K562 (cell line): ENCODE measurements at regions not wholly inside any gene's neighbourhood (a gene's known extent, or its start where the extent isn't known, plus 50 kb on each side); places are given as distances from the start of the nearest gene placed in this dataset.

Experiments
- ELF1 ChIP-seq: fragments of 200-800 bp; sonication (Bioruptor generic); IDR thresholded peaks from 2 replicates; pipeline ENCODE4 v1.6.1; 2016; ENCODE audit warnings: missing genetic modification characterization, missing compliant biosample characterization
- ETV1 ChIP-seq: fragments of 450-650 bp; conservative IDR thresholded peaks from 2 replicates; pipeline ENCODE4 v1.6.1; 2016; ENCODE audit warnings: missing genetic modification characterization, control low read depth, low read depth, missing compliant biosample characterization
- MAFF ChIP-seq: IDR thresholded peaks from 2 replicates; pipeline ENCODE4 v1.6.1; 2012; ENCODE audit warnings: low read length, improper control_type of control experiment
- MYC ChIP-seq, 2 experiments: fragments of 250-450 bp in 1 of 2; sonication (Bioruptor Pico) in 1 of 2; IDR thresholded peaks; 2 replicates each; pipeline versions ENCODE4 v1.5.1 to v1.6.1; 2012 to 2021; ENCODE audit warnings: low read depth in 2 of 2, borderline replicate concordance in 1 of 2, improper control_type of control experiment in 1 of 2, low read length in 1 of 2, mild to moderate bottlenecking in 1 of 2, moderate library complexity in 1 of 2
- NR3C1 ChIP-seq: sonication (generic); formaldehyde crosslinking; IDR thresholded peaks from 2 replicates; pipeline ENCODE4 v1.8.1; 2022; ENCODE audit warnings: missing genetic modification reagents
- RAD51 ChIP-seq: fragments of 450-650 bp; IDR thresholded peaks from 2 replicates; pipeline ENCODE4 v1.7.1; 2016; ENCODE audit warnings: low read depth, mild to moderate bottlenecking, borderline replicate concordance
- RFX5 ChIP-seq: IDR thresholded peaks from 2 replicates; pipeline ENCODE4 v1.6.1; 2011; ENCODE audit warnings: low read depth, mild to moderate bottlenecking, improper control_type of control experiment, low read length
- SRF ChIP-seq, 2 experiments: fragments of 250-450, 450-650 bp in 1 of 2; sonication (Bioruptor Pico) in 1 of 2; sonication (generic) in 1 of 2; formaldehyde crosslinking; IDR thresholded peaks; 2 replicates each; pipeline versions ENCODE4 v1.5.0 to v1.5.1; 2020 to 2022; ENCODE audit warnings: mild to moderate bottlenecking in 1 of 2, missing genetic modification reagents in 1 of 2
- ZNF23 ChIP-seq: fragments of 250-450 bp; sonication (Bioruptor Pico); IDR thresholded peaks from 2 replicates; pipeline ENCODE4 v1.4.0; 2020; ENCODE audit warnings: mild to moderate bottlenecking
- ZNF584 ChIP-seq: fragments of 200-800 bp; sonication (Bioruptor generic); IDR thresholded peaks from 2 replicates; pipeline ENCODE4 v1.6.1; 2016; ENCODE audit warnings: low read depth, mild to moderate bottlenecking, missing genetic modification characterization, missing compliant biosample characterization
- ZSCAN29 ChIP-seq: fragments of 450-650 bp; IDR thresholded peaks from 2 replicates; pipeline ENCODE4 v1.6.1; 2017
- TF ChIP-seq, protein P1 (sequence below), 2 experiments: fragments of 450-650 bp; IDR thresholded peaks; 2 replicates each; pipeline ENCODE4 v1.6.1; 2016; ENCODE audit warnings: mild to moderate bottlenecking in 2 of 2, borderline replicate concordance in 1 of 2, low read depth in 1 of 2, moderate library complexity in 1 of 2
- TF ChIP-seq, protein P2 (sequence below): sonication (generic); formaldehyde crosslinking; IDR thresholded peaks from 2 replicates; pipeline ENCODE4 v1.4.0; 2020; ENCODE audit warnings: mild to moderate bottlenecking, missing genetic modification reagents
- TF ChIP-seq, protein P3 (sequence below), 3 experiments: IDR thresholded peaks in 2 of 3; conservative IDR thresholded peaks in 1 of 3; 2 replicates each; pipeline ENCODE4 v1.5.1; 2011 to 2012; ENCODE audit warnings: low read length in 3 of 3, mild to moderate bottlenecking in 3 of 3, control low read depth in 2 of 3, improper control_type of control experiment in 1 of 3, inconsistent platforms in 1 of 3, low read depth in 1 of 3, mixed read lengths in 1 of 3, moderate library complexity in 1 of 3; ENCODE audit not compliant: insufficient read depth in 2 of 3

DNA sequence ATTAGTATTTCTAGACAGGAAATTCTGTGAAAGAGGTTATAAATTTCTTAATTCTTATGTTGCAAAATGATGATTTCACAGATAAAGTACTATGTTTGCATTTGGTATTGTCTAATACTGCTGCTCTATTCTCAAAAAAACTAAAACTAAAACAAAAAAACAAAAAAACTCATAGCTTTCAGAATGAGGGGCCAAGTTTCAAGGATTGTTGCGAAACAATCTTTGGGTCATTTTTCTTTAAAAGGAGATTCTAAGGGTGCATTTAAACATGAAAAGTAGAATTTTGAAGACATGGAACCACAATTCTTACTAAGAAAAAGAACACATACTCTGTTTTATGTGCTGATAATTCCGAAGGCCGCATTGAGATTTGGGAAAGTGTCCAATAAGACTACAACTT lies 645.1 kb downstream of the ADGRL2 start:
- TF ChIP-seq SRF (CRISPR knock-in tag; IDR thresholded peaks at IDR 0.05) = no peak
- TF ChIP-seq, protein P1, sequence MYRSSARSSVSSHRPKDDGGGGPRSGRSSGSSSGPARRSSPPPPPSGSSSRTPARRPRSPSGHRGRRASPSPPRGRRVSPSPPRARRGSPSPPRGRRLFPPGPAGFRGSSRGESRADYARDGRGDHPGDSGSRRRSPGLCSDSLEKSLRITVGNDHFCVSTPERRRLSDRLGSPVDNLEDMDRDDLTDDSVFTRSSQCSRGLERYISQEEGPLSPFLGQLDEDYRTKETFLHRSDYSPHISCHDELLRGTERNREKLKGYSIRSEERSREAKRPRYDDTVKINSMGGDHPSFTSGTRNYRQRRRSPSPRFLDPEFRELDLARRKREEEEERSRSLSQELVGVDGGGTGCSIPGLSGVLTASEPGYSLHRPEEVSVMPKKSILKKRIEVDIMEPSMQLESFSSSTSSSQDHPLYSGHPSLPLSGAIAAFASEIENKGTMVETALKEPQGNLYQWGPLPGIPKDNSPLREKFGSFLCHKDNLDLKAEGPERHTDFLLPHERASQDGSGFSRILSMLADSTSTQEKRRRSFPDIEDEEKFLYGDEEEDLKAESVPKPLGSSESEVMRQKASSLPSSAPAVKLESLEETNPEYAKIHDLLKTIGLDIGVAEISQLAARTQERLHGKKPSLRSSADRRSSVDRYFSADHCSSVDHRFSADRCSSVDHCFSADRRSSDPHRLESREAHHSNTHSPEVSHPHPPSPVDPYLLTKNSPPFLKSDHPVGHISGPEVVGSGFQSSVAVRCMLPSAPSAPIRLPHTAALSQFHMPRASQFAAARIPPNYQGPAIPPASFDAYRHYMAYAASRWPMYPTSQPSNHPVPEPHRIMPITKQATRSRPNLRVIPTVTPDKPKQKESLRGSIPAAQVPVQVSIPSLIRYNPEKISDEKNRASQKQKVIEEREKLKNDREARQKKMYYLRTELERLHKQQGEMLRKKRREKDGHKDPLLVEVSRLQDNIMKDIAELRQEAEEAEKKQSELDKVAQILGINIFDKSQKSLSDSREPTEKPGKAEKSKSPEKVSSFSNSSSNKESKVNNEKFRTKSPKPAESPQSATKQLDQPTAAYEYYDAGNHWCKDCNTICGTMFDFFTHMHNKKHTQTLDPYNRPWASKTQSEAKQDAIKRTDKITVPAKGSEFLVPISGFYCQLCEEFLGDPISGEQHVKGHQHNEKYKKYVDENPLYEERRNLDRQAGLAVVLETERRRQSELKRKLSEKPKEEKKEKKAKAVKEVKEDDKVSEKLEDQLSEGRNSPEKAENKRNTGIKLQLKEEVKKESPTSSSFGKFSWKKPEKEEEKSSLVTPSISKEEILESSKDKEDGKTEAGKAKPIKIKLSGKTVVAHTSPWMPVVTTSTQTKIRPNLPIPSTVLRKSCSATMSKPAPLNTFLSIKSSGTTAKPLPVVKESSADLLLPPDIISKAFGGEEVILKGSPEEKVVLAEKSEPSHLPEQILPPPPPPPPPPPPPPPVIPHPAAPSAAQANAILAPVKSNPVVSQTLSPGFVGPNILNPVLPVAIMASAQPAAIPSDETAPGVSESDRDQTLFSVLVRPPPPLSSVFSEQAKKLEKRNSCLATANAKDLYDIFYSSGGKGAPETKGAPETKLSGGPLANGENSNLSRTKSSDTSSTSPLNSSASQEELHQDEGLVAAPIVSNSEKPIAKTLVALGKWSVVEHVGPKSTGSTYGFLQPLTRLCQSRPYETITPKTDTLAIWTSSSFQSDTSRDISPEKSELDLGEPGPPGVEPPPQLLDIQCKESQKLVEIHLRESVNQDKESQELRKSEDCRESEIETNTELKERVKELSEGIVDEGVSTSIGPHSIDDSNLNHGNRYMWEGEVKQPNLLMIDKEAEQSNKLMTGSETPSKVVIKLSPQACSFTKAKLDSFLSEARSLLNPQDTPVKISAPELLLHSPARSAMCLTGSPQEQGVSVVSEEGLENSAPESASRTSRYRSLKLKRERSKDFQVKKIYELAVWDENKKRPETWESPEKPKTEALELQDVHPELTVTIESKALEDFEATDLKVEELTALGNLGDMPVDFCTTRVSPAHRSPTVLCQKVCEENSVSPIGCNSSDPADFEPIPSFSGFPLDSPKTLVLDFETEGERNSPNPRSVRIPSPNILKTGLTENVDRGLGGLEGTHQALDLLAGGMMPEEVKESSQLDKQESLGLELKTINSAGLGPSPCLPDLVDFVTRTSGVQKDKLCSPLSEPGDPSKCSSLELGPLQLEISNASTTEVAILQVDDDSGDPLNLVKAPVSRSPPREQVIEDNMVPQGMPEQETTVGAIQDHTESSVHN (IDR thresholded peaks at IDR 0.05; ENCODE audit: borderline replicate concordance in 1 of 2, low read depth in 1 of 2) = no peak
- no peak for TF ChIP-seq RAD51
- TF ChIP-seq RFX5 = no peak
- no peak for TF ChIP-seq ELF1 (tag)
- no peak for TF ChIP-seq MYC (IDR thresholded peaks at IDR 0.05; ENCODE audit: low read depth, low read length)
- no peak for TF ChIP-seq MYC (CRISPR knock-in tag; IDR thresholded peaks at IDR 0.05; ENCODE audit: borderline replicate concordance, low read depth)
- TF ChIP-seq ZNF23 (CRISPR knock-in tag) = no peak
- no peak for TF ChIP-seq ETV1 (tag)
- TF ChIP-seq MAFF = no peak
- no peak for TF ChIP-seq NR3C1
- TF ChIP-seq, protein P2, sequence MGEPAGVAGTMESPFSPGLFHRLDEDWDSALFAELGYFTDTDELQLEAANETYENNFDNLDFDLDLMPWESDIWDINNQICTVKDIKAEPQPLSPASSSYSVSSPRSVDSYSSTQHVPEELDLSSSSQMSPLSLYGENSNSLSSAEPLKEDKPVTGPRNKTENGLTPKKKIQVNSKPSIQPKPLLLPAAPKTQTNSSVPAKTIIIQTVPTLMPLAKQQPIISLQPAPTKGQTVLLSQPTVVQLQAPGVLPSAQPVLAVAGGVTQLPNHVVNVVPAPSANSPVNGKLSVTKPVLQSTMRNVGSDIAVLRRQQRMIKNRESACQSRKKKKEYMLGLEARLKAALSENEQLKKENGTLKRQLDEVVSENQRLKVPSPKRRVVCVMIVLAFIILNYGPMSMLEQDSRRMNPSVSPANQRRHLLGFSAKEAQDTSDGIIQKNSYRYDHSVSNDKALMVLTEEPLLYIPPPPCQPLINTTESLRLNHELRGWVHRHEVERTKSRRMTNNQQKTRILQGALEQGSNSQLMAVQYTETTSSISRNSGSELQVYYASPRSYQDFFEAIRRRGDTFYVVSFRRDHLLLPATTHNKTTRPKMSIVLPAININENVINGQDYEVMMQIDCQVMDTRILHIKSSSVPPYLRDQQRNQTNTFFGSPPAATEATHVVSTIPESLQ (CRISPR knock-in tag) = no peak
- TF ChIP-seq ZNF584 (CRISPR knock-in tag) = no peak
- no peak for TF ChIP-seq ZSCAN29
- TF ChIP-seq, protein P3, sequence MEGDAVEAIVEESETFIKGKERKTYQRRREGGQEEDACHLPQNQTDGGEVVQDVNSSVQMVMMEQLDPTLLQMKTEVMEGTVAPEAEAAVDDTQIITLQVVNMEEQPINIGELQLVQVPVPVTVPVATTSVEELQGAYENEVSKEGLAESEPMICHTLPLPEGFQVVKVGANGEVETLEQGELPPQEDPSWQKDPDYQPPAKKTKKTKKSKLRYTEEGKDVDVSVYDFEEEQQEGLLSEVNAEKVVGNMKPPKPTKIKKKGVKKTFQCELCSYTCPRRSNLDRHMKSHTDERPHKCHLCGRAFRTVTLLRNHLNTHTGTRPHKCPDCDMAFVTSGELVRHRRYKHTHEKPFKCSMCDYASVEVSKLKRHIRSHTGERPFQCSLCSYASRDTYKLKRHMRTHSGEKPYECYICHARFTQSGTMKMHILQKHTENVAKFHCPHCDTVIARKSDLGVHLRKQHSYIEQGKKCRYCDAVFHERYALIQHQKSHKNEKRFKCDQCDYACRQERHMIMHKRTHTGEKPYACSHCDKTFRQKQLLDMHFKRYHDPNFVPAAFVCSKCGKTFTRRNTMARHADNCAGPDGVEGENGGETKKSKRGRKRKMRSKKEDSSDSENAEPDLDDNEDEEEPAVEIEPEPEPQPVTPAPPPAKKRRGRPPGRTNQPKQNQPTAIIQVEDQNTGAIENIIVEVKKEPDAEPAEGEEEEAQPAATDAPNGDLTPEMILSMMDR (IDR thresholded peaks at IDR 0.05 in 2 of 3, conservative IDR thresholded peaks at IDR 0.05 in 1 of 3; ENCODE audit: insufficient read depth in 2 of 3, low read depth in 1 of 3, low read length in 3 of 3) = no peak
